GM19452 (cell line): ENCODE measurements at regions not wholly inside any gene's neighbourhood (a gene's known extent, or its start where the extent isn't known, plus 50 kb on each side); places are given as distances from the start of the nearest gene placed in this dataset.

ENCODE experiments used
- ATAC-seq: cut with Tn5 transposase; IDR thresholded peaks from one replicate; pipeline ENCODE4 v1.9.1; 2021; ENCODE audit not compliant: unreplicated experiment

GRCh38 chr1:47627016-47627415 lies 189.2 kb downstream of the FOXD2 start:
- no peak for ATAC-seq

- ATAC-seq = no peak
These were observed 189.9 kb downstream of the FOXD2 start for GRCh38 chr1:47627471-47628370.

GRCh38 chr1:47629201-47629600 lies 191.4 kb downstream of the FOXD2 start:
- no peak for ATAC-seq

GRCh38 chr1:47630346-47630745 lies 192.5 kb downstream of the FOXD2 start:
- ATAC-seq = no peak

DNA sequence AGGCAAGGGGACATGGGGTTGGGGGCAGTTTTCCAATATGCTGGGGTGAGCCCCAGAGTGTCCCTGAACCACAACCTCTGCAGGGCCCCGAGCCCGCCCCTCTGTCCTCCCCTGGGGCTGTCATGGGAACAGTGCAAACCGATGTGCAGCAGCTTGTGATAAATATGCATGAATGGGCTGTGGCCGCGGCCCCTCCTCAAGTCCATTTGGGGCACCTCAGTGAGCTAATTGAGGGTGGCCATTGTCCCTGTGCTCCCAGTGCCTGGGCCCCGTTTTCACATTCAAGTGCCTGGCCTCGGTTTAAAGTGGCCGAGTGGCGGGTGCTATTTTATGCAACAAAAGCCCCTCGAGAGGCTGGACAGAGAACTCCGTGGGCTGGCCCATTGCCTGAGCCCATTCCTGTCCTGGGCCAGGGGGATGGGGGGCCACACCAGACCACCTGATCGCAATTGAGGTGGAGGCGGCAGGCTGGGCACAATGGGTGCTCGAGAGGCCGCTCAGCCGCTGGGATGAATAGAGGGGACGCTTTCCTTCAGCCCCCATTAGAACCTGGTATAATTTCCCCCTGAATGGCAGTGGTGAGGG lies 193.7 kb downstream of the FOXD2 start:
- ATAC-seq = no peak

DNA sequence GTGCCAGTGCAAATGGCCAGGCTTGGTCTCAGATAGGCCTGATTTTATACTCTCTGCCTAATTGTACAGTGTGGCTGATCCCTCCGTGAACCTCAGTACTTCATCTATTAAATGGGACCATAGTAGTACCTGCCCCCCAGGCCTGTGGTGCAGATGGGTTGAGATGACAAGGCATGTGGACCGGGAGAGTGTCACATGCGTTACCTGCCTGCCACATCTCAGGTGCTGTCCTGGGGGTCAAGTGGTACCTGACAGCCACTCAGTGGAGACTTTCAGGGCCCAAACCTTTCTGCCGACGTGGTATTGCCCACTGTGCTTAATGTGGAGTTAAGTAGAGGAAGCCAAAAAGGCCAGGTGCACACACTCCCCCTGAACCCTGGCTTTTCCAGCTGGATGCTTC lies 197.3 kb downstream of the FOXD2 start:
- ATAC-seq = no peak

GRCh38 chr1:47635597-47635996 lies 197.8 kb downstream of the FOXD2 start:
- no peak for ATAC-seq

DNA sequence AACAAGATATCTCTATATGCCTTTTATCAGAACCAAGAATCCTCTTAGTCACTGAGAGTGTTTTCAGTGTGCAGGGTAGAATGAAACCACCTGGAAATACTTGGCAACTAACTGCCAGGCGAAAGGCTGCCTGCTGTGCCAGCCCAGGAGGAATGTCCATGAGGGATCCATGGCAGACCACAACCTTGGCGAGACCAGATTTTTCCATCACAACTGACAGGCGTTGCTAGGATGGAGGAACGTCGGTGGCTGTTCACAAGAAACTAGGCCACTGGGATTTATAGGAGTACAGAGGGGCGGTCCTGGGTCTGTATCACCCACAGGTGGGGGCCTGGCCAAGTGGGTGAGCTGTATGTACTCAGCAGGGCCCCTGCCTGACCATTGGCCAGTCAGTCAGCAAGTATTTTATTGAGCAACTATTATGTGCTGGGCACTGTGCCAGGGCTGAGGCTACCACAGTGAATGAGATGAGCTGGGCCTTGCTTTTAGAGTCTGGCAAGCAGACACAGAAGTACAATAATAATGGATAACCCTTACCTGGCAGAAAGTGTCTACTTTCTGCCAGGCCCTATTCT lies 199.4 kb downstream of the FOXD2 start:
- no peak for ATAC-seq

GRCh38 chr1:47638240-47638639 lies 200.4 kb downstream of the FOXD2 start:
- no peak for ATAC-seq

- no peak for ATAC-seq
These were observed 200.9 kb downstream of the FOXD2 start for GRCh38 chr1:47638713-47639112.

- ATAC-seq = no peak
These were observed 205.7 kb downstream of the FOXD2 start for GRCh38 chr1:47643306-47644211.

DNA sequence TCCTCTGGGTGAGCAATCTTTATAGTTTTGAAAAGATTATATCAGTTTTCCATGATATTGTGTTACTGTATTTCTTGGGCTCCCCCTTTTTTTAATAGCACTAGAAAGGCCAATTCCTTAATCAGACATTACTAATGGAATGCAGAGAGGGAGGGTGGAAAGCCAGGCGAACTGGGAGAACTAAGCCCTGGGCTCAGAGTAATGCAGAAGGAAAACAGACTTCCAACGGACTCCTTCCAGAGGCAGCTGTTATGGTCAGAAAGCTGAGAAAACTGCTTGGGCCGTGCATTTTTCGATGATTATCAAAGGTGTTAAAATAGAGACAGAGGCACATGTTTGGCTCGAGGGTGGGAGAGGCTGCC lies 206.3 kb downstream of the FOXD2 start:
- no peak for ATAC-seq

GRCh38 chr1:47645151-47645550 lies 207.3 kb downstream of the FOXD2 start:
- ATAC-seq = no peak

GRCh38 chr1:47646676-47647075 lies 208.8 kb downstream of the FOXD2 start:
- no peak for ATAC-seq

- ATAC-seq = no peak
These were observed 209.5 kb downstream of the FOXD2 start for GRCh38 chr1:47647327-47647845.

- ATAC-seq = no peak
These were observed 212.4 kb downstream of the FOXD2 start for GRCh38 chr1:47650205-47650604.

- ATAC-seq = no peak
These were observed 212.8 kb downstream of the FOXD2 start for GRCh38 chr1:47650611-47651010.

DNA sequence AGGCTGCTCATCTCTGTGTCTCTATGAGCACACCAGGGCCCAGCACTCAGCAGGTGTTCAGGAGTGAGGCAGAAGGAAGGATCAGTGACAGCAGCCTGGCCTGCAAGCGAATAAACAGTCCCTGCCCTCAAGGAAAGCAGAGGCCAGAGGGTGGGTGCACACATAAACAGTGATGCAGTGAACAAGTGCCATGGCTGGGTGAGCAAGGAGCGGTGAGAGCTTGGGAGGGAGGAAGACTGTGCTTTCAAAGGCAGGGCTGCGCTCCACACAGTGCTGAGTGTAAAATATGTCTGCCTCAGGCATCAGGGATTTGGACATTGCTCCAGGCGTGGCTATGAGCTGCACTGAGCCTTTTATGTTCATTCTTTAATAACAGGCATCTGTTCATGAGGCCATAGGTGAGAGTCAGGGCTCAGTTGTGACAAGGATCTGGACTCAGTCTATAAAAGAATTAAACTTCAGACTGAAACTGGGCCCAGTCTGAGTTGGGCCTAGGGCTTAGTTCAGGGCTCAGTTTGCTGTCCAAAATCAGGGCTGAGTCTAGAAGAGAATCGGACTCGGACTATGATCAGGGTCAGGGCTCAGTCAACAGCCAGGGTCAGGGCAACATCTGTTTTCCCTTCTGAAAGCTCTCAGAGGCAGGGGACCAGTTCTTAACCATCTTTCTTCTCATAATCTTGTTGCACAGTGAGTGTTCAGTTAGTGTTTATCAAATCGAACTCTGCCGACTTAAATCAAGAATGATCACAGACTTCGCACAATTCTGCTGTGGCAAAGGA lies 213.7 kb downstream of the FOXD2 start:
- no peak for ATAC-seq

- ATAC-seq = no peak
These were observed 217.9 kb downstream of the FOXD2 start for GRCh38 chr1:47655521-47656300.
